HG03139 (cell line): ENCODE measurements at regions not wholly inside any gene's neighbourhood (a gene's known extent, or its start where the extent isn't known, plus 50 kb on each side); places are given as distances from the start of the nearest gene placed in this dataset.
"Not testable (repeated sequence)": the region's sequence is repeated elsewhere in the genome, so short reads cannot be mapped to it uniquely, and the experiment has no call there.

ENCODE experiments used
- ATAC-seq: cut with Tn5 transposase; IDR thresholded peaks from one replicate; pipeline ENCODE4 v1.9.1; 2021; ENCODE audit not compliant: unreplicated experiment

- ATAC-seq = no peak
Observed at GRCh38 chr1:214141486-214141885, 139.5 kb upstream of the SMYD2 start.

- ATAC-seq = no peak
Observed at GRCh38 chr1:214143006-214143992, 137.7 kb upstream of the SMYD2 start.

GRCh38 chr1:214144521-214144920 lies 136.4 kb upstream of the SMYD2 start:
- not testable (repeated sequence) for ATAC-seq

- no peak for ATAC-seq
Observed at GRCh38 chr1:214146523-214146922, 134.4 kb upstream of the SMYD2 start.

- no peak for ATAC-seq
Observed at GRCh38 chr1:214154596-214155292, 126.2 kb upstream of the SMYD2 start.

GRCh38 chr1:214155987-214156625 lies 124.9 kb upstream of the SMYD2 start:
- ATAC-seq = no peak

- no peak for ATAC-seq
Observed at GRCh38 chr1:214164173-214164572, 116.8 kb upstream of the SMYD2 start.

GRCh38 chr1:214165850-214166374 lies 115.0 kb upstream of the SMYD2 start:
- no peak for ATAC-seq

- ATAC-seq = no peak
Observed at GRCh38 chr1:214174508-214175199, 106.3 kb upstream of the SMYD2 start.

- no peak for ATAC-seq
Observed at GRCh38 chr1:214178102-214178501, 102.9 kb upstream of the SMYD2 start.

GRCh38 chr1:214184992-214185391 lies 96.0 kb upstream of the SMYD2 start:
- no peak for ATAC-seq

- ATAC-seq = no peak
Observed at GRCh38 chr1:214186103-214186824, 94.7 kb upstream of the SMYD2 start.

- no peak for ATAC-seq
Observed at GRCh38 chr1:214187121-214187900, 93.6 kb upstream of the SMYD2 start.

GRCh38 chr1:214187933-214188332 lies 93.0 kb upstream of the SMYD2 start:
- ATAC-seq = no peak

GRCh38 chr1:214188835-214189234 lies 92.1 kb upstream of the SMYD2 start:
- no peak for ATAC-seq

GRCh38 chr1:214192825-214193643 lies 87.9 kb upstream of the SMYD2 start:
- no peak for ATAC-seq

- ATAC-seq = no peak
Observed at GRCh38 chr1:214193691-214194090, 87.3 kb upstream of the SMYD2 start.

GRCh38 chr1:214198571-214198970 lies 82.4 kb upstream of the SMYD2 start:
- ATAC-seq = no peak
